Fibroblast of the conjunctiva (primary cell): ENCODE measurements at regions not wholly inside any gene's neighbourhood (a gene's known extent, or its start where the extent isn't known, plus 50 kb on each side); places are given as distances from the start of the nearest gene placed in this dataset.
"Not testable (repeated sequence)": the region's sequence is repeated elsewhere in the genome, so short reads cannot be mapped to it uniquely, and the experiment has no call there.

Experiments used
- DNase-seq: peaks from one replicate; pipeline ENCODE4 v3.0.0-alpha.2; 2010; ENCODE audit warnings: low read depth

DNA sequence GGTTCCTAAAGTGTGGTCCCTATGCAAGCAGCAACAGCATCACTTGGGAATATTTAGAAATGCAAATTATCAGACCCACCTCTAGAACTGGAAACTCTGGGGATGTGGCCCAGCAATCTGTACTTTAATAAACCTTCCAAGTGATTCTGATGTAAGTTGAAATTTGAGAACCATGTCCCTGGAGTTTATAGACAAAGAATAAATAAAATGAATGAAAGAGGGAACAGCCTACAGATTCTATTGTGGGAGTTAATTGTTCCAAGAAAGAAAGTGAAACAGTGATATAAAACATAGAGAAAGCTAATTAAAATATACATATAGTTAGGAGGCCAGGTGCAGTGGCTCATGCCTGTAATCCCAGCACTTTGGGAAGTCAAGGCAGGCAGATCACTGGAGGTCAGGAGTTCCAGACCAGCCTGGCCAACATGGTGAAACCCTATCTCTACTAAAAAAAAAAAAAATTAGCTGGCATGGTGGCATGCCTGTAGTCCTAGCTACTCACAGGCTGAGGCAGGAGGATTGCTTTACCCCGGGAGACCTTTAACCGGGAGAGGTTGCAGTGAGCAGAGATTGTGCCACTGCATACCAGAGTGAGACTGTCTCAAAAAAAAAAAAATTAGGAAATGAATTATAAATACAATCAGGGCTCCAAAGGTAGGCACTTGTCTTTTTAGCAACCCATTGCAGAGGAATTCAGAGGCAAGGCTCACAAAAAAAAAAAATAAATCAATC, 507.5 kb downstream of the NAV3 start:
- DNase-seq: no peak

DNA sequence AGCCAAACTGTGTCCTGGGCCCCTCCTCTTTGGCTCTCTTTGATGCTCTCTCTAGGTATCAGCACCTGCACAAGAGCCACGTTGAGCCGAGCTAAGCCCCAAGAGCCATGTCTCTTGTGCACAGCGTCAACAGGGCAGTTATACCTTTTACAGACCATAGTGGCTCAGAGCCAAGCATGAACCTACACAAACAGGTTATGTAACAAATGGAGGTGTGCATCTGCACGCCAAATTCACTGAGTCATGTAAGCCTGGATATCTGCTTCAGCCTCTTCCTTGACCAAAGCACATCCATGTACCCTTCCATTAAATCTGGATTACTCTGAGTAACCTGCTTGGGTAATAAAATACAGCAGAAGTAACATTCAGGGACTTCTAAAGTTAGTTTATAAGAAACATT, 509.7 kb downstream of the NAV3 start:
- DNase-seq: no peak

DNA sequence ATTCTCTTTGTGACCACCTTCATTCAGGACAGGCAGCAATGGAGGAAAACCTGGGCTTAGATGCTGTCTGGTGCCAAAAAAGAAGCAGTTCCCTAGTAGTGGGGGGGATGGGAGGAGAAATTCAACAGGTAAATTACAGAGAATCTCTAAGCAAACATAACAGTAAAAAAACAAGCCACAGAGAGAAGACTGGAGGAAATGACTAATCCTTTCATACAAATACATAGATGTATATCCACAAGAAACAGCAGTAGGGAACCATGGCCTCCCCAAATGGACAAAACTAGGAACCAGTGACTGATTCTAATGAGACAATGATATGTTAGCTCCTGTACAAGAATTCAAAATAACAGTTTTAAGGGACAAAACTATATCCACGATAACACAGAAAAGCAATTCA, 513.0 kb downstream of the NAV3 start:
- DNase-seq: no peak

DNA sequence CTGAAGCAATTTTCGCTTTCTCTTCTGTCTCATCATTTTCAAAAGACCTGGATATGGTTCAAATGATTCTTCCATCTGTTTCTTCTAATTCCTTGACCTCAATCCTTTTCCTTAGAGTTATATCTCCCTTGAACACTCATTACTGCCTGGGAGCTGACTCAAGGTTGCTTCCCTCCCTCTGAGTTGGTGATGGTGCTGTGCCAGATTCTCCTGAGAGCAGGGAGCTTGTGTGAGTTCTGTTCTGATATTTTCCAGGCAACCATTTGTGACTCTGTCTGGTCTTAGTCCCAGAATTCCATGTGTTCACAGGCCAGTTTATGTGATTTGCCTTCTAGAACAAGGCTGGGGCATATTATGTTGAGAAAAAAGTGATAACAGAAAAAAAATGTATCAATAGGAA, 505.1 kb upstream of the SYT1 start:
- no peak for DNase-seq

DNA sequence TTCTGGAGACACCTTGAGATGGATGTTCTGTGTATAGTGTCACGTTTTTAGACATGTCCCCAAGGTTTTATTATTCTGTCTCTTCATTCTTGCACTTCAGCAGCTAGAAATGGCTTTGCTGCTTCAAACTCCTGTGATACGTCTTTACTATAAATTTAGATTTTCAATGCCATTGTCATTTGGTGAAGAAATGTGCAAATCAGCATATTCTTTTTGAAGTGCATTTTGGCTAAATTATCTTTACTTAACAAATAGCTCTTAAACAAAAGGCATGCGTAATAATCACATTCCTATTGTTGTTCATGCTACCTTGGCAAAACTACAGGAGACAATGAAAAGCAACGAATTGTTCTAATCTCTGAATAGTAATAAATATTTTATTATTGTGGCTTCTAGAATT, 502.9 kb upstream of the SYT1 start:
- DNase-seq: no peak

DNA sequence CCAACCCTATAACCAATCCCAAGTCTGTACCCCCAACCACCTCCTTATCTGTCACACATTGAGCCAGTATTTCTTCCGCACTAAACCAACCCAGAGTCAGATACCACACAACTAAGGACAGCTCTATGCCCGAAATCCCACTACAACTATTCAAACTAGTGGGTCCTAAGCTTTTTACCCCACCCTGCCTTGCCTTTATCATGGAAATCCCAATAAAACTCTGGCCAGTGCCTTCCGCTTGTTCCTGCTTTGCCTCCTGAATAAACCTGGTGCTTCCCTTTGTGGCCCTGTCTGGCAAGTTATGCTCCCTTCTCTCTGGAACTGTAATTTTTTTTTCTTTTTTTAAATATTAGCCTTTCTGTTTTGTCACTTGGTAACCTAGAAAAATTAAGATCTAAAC, 493.3 kb upstream of the SYT1 start:
- DNase-seq: no peak

DNA sequence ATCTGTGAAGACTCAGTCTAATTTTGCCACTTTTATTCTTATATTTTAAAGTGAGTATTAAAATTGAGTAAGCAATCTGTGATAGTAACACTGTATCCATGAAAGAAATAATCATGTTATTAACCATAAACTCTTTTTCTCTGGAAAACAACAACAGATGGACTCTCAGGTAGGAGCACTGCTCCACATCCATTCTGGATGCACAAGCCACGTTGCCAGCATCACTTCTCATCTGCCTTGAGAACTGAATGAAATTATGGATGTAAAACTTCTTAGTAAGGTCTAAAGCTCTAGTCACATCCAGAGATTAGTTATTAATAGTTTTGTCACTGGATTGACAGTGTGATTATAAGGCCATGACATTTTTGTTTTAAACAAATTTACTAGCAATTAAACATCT, 489.1 kb upstream of the SYT1 start:
- no peak for DNase-seq

DNA sequence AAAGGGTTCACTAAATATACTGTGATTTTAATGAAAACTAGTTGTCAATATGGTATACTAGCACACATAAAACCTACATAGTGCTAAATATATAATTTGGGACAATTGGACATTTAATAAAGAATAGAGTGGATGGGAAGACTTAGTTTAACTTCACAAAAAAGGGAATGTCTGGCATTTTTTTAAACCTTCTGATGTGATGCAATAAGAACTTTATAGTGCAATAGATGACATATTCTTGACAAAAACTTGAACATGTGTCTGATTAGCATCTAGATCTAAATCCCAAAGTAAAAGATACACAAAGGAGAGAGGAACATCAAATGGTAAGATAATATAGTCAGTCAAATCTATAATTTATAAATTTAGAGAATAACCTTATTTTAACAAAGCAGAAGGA, 488.3 kb upstream of the SYT1 start:
- DNase-seq: no peak

DNA sequence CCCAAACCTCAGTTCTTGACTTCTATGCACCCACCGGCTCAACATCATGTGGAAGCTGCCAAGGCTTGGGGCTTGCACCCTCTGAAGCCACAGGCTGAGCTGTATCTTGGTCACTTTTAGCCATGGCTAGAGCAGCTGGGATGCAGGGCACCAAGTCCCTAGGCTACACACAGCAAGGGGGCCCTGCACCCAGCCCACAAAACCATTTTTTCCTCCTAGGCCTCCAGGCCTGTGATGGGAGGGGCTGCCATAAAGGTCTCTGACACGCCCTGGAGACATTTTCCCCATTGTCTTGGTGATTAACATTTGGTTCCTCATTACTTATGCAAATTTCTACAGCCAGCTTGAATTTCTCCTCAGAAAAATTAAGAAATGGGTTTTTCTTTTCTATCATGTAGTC, 485.5 kb upstream of the SYT1 start:
- not testable (repeated sequence) for DNase-seq

DNA sequence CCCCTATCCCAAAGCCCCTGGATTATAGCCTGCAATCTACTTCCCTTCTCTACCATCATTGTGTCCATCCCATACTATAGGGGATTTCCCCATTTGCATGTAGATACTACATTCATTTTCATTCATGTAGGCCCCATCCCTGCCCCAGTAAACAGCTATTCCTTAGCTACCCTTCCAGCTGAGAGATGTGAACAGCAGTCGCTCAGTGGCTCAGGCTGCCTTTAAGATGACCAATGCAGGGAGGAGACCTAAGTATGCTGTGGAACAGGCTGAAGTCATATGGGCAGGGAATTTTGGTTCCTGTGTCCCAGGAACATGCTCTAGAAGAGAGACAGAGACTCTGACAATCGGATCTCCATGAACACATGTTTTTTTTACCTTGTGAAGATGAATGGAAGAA, 481.2 kb upstream of the SYT1 start:
- DNase-seq: no peak

DNA sequence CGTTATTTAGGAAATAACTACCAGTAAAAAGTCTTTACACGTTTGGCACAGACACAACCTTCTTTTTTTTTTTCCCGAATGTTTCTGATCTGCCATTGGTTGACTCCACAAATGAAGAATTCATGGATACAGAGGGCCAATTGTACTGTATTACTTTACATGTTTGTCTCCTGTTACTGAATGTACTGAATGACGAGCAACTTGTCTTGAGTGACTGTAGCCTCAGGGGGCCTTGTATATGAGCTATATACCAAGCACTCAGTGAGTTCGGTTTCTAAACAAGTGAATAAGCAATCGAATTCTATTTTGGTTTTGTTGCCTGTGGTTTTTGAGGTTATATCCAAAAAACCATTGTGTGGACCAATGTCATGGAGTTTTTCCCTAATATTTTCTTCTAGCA, 480.0 kb upstream of the SYT1 start:
- no peak for DNase-seq

DNA sequence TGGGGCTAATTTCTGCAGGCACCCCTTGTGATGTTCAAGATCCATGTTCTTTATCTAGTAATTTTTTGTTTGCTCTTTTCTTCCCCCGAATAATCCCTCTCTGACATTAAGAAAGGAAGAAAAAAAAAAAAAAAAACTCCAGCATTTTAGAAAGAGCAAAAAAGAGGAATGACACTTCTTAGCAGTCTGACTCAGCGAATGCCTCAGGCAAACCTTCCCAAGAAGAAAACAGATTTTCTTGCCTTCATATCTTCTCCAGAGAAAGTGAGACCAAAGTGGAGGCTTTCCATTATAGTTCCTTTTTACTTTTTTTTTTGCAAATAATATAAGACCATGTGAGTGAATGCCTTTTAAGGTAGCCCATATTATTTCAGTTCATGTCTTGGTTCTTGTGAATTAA, 479.0 kb upstream of the SYT1 start:
- DNase-seq: no peak

DNA sequence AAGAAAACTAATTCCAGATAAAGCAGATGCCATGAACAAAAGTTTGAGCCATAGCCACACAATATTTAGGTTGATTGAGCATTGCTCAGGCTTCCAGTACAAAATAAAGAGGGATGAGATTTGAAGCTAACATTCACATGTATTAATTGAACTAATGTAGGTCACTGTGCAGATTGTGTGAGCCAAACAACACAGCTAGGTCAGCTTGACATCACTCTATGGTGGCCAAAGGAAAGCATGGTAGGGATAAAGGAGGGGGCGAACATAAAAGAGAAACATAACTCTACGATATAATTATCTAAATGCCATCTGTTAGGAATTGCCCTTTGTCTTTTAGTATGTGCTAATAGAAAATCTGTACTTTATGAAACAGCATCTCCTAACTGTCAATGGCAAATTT, 477.7 kb upstream of the SYT1 start:
- no peak for DNase-seq

DNA sequence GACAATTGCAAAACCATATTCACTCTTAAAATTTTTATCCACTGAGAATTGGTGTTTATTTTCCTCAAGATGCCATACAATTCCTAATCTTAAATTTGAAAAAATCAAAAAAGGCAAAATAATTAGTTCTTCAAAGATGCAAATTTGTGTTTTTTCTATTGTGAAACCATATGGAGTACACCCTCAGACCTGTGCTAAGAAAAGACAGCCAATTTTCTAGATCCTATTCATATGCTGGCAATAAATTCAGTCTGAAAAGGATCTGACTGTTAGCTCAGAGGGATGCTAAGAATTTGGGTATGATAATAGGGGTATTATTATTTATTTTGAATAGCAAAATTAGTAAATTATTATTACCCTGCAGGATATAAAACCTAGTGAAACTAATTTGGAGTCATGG, 476.9 kb upstream of the SYT1 start:
- no peak for DNase-seq

DNA sequence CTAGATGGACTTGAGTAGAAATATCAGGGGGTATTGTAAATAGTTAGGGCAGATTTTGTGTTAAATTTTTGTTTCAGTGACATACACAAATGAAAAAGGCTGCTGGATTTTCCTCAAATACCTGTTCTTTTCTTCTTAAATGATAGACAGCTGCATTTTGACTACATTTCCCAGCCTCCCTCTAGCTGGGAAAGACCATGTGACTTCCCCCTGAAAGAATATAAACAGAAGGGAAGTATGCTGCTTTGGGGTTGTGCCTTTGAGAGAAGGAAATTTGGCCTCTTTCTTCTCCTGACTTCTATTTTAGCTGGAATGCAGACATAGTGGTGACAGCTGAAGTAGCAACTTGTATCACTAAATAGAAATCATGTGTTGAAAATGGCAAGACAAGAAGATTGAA, 476.1 kb upstream of the SYT1 start:
- DNase-seq: no peak

DNA sequence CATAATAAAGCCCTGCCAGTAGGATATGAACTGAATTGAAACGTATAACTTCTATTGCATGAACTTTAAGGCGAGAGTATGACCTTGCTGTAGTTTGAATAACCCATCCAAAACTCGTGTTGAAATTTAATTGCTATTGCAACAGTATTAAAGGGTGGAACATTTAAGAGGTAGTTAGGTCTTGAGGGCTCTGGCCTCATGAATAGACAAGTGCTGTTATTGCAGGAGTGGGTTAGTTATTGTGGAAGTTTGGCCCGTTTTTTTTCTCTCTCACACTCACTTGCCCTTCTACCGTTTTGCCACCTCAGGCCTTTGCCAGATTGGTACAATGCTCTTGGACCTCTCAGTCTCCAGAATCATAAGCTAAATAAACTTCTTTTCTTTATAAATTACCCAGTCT, 473.7 kb upstream of the SYT1 start:
- no peak for DNase-seq

DNA sequence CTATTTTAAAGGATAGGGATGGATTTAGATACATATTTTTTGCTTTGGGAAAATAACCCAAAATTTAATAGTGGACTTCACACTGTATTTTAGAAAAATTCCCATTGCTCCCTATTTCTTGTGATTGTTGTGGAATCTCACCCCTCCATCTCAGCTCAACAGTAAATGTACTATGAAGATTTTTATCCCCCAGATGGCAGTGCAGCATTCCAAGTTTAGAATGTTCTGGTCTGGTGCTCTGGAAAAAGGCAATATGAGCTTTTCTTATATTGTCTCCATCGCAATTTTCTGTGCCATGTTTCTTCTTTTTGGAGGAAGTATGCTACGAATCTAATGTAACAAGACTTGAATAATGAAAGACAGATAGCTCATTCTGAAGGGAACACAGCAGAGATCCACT, 471.7 kb upstream of the SYT1 start:
- no peak for DNase-seq

DNA sequence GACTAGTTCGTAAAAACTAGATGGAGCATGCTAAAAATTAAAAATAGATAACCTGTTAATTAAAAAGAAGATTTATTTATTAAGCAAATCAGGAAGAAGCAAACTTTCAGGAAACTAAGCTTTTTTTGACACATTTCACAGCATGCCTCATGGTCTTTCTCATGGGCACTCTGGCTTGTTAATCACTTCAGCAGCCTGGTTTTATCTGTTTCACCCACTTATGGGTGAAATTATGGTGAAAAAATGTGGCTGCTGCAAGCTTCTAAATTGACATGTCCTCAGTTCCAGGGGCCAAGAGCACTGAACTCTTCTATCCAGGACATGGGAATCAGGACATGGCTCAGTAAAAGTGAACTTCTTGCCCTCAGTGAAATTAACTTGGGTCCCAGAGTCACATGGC, 468.6 kb upstream of the SYT1 start:
- DNase-seq: no peak

DNA sequence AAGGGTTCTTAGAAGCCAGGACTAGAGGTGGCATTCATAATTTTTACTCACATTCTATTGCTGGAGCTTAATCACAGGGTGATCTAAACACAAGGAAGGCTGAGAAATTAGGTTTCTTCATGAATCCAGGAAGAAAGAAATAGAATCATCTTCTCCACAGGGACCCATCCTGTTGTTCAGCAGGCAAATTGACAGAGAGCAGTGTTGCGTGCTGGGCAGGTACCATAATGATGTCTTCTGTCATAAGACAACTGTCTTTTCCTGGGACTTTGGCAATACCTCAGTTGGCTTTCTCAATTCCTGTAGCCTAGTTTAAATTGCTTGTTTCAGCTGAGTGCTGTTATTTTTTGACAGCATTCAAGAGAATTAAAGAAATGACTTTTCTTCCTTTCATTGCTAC, 468.0 kb upstream of the SYT1 start:
- DNase-seq: no peak

DNA sequence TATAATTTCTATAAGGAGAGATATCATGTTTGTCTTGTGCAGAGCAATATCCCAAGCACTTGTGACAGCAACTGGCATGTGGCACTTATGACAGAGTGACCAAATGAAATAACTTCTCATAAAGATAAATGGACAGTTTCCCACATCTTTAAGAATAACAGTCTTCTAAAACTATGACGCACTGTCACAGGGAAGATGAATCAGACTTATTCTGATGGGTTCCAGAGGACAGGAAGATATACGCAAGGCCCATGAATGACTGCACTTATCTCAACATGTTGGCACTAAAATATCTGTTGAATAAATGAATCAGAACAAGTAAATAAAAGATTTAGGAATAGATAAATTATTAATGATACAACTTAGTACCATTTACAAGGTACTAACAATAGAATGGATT, 465.8 kb upstream of the SYT1 start:
- DNase-seq: no peak

DNA sequence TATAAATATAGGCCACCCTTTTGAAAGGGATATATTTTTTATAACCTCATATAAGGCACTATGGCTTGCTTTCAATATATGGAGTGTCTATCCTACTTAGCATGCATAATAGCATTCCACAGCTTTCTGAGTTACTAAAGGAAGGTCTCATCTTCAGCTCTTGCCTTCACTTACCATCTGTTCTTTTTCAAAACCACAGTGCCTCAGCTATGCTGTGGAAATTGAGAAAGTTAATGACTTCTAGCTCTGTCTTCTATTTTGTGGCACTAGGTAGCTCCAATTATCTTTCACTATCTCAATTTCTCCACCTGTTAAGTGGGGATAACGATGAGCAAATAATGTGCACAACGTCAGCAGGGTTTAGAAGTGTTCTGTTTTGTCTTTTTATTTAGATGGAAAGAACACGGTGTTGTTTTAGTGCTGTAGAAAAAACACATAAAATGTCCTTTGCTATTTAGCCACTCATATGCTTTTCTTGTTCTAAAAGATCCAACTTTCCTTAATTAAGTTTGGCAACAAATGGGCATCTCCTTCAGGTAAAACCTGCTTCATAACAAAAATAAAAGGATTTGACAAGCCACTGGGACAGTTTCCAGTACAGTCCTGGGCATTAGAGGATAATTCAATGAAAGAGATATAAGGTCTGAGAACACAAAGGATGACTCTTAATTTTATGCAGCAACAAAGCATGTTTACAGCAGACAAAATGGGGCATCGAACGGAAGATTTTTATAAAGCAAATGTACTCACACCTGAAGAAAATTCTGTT, 462.0 kb upstream of the SYT1 start:
- DNase-seq: no peak

DNA sequence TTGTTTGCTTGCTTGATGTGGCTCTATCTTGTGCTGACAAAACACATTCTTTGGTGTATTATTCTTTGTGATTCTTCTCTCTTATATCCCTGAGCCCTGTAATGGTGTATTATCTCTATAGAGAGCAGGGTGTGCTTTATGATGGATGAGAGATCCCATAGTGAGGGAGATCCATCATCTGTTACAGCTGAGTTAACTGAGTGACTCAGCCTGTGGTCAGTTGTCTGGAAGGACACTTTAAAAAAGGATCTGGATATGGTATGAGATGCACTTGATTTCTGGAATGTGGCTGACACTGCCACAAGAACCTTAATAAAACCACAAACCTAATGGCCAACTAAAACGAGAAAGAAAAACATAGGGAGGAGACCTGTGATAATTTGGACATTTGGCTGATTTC, 461.4 kb upstream of the SYT1 start:
- DNase-seq: no peak

DNA sequence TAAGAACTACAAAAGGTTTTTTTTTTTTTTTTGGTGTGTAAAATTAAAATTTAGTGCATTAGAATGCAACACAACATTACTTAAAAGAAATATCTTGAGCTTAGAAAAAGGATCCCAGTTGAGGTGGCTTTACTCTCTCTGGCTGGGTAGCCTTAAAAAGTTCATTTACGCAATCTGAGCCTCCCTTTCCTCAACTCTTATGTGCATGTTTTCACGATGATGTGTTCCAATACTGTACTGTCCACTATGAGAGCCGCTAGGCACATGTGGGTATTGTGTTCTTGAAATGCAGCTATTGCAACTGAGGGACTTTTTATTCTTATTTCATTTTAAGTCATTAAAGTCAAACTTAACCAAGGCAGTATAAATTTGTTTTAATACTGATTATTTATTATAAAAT, 460.9 kb upstream of the SYT1 start:
- DNase-seq: no peak

DNA sequence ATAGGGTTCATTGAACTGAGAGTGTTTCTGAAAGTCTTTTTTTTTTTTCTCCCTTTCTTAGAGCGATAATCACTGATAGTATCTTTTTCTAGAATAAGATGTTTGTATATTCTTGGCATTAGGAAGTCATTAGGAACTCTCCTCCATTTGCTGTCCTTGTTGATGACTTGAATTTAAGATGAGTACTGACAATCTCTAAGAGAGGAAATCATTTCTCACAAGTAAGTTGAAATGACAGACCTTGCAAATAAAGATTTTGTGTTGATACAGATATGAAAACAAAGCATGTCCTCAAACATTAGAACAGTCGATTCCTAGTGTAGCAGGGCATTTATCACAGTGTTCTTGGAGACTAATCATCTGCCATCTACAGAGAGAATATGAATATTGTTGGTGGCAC, 458.4 kb upstream of the SYT1 start:
- DNase-seq: no peak
